ENCODE measurements at regions not wholly inside any gene's neighbourhood (a gene's known extent, or its start where the extent isn't known, plus 50 kb on each side); places are given as distances from the start of the nearest gene placed in this dataset.

GRCh38 chr9:16245756-16246440 lies 624.6 kb downstream of the BNC2 start:
- DNase-seq (ENCODE audit: low read depth) = peak; percentile 83

DNA sequence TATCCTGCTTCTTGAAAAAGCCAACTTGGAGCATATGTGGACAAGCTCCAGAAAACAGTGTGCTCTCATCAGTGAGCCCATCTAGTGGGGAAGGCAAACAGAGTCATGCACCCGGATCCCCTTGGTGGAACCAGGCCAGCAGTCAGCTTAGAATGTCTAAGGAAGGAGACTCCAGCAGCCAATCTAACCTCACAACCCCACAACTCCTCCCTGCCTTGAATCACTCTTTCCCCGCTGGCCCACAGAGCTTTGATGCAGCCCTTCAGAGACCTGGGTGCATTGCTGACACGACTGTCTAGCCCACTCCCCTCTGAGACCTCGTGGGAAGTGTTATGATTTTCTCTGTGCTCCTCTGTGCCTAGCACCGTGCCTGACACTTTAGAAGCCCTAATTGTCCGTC lies 623.7 kb downstream of the BNC2 start:
- no peak for DNase-seq (ENCODE audit: low read depth)

DNA sequence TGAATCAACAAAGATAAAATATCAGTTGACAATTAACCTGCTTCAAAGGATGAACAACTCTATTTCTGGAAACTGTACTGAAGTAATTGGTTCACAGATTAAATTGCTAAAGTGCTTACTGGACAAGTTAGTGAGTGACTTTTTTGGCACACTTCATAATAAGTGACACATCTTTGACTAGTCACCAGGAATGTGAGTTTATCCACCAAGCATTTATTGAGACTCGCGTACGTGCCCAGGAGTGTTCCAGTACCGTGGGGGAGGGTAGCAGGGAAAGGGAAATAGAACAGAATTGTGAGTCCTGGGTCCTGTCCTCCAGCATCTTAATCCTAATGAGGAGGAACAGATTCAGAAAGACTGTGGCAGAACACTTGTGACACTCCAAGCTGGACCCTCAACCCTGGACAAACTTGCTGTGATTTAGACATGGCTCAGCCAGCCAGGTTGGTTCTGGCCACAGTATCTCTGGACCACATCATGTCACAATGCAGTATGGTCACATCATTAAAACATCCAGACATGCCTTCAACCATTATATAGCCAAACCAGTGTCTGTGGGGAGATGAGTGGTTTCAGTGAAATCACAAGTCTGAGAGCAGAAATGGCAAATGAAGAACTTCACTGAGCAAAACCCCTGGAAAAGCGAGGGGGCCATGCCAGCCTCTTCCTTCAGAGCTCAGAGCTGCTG lies 623.1 kb downstream of the BNC2 start:
- peak; percentile 23 for DNase-seq (ENCODE audit: low read depth)

GRCh38 chr9:16248822-16249221 lies 621.6 kb downstream of the BNC2 start:
- DNase-seq (ENCODE audit: low read depth) = no peak

GRCh38 chr9:16252616-16253015 lies 617.9 kb downstream of the BNC2 start:
- DNase-seq (ENCODE audit: low read depth) = no peak

GRCh38 chr9:16254674-16255073 lies 615.8 kb downstream of the BNC2 start:
- no peak for DNase-seq (ENCODE audit: low read depth)

DNA sequence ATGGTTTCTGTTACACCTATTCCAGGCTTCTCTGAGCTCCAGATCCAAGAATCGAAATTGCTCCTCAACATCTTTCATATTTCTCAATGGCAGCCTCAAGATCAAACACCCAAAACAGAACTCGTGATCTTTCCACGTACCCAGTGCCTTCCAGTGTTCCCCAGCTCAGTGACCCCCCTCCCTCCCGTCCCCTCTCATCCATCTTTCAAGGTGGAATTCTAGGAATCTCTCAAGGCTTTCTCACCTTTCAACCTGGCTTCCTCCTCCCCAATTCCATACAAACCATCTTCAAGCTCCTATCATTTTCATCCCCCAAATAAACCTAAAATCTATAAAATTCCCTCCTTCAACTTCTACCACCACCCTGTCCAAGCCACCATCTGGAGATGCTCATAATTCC lies 615.3 kb downstream of the BNC2 start:
- no peak for DNase-seq (ENCODE audit: low read depth)

DNA sequence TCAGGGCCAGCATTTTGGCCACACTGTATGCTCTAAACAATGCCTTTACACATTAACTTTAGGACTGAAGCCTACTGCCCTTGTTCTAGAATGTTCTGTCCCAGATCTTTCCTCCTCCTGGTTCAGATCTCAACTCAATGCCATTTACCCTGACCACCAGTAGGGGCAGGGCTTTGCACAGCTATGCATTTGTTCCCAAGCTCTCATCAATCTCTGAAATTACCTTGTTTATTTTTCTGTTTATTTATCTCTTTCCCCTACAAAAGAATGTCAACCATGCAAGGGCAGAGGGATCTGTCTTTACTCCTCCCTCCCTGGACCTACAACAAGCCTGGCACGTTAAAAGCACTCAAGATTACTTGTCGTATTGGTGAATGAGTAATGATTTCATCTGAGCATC lies 612.9 kb downstream of the BNC2 start:
- DNase-seq (ENCODE audit: low read depth) = no peak

DNA sequence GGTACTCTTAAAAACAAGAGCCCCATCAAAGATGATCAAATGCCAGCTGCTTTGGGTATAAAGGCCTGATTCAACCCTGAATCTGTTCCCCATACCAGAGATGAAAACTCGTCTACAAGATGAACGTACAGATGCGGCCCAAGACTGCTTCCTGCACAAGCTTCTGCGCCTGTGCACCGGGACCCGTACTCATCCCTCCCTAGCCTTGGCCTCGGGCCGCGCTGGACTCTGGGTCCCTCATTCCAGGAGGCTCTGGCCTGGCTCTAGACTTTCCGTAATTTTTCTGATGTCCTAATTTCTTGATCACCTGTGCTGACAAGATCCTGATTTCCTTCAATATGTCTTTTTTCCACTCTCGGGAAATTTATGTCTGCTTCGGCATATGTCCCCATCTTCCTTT lies 612.3 kb downstream of the BNC2 start:
- DNase-seq (ENCODE audit: low read depth) = no peak

GRCh38 chr9:16258708-16259107 lies 611.8 kb downstream of the BNC2 start:
- no peak for DNase-seq (ENCODE audit: low read depth)

DNA sequence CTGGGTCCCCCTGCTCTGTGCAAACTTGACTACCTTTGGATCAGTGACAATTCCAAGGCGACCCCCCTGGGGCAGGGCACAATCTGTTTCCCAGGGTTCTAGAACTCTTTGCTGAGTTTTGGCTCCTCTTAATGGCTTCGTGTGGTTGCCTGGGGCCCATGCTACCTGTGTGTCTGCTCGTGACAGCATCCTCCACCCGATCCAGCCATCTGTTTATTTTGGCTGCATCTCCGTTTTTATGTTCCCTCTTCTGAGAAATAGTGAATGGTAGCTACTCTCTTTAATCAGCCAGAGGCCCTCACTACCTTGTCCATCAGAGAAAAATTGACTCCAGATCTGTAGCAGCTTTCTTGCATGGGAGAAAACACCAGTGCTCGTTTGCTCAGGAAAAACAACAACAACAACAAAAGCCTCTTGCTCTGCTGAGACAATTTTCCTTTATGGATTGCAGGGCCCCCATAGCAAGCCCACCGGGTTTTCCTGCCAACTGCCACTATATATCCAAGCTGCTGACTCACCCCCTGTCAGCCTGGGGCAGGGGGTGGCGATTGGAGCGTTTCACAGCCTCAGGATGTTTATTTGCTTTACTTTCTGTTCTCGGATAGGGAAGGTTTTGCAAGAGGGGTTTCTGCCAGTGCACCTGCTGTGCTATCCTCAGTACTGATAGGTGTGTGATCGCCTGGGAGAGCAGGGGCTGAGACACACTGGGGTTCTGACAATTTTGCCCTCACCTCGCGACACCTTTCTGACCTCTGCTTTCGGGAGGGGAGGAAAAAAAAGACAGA lies 607.8 kb downstream of the BNC2 start:
- no peak for DNase-seq (ENCODE audit: low read depth)

DNA sequence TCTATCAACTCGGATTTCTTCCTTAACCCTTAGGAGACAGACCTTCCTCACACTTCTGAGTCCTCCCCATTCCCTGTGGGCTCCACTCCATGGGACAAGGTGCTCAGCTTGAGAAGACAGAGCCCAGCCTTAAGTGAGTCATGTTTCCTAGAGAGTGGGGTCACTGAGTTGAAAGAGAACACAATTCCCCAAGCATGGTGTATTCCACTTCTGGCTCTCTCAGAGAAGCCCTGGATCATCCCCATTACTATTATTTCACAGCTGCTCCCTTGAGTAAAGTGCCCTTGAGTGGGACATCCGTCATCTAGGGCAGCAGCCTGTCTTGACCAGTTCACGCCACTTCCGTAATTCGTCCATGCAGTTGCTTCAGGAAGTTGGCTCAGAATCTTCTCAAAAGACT lies 604.8 kb downstream of the BNC2 start:
- DNase-seq (ENCODE audit: low read depth) = no peak

- DNase-seq (ENCODE audit: low read depth) = no peak
Measured at GRCh38 chr9:16266648-16267276, 603.7 kb downstream of the BNC2 start.

DNA sequence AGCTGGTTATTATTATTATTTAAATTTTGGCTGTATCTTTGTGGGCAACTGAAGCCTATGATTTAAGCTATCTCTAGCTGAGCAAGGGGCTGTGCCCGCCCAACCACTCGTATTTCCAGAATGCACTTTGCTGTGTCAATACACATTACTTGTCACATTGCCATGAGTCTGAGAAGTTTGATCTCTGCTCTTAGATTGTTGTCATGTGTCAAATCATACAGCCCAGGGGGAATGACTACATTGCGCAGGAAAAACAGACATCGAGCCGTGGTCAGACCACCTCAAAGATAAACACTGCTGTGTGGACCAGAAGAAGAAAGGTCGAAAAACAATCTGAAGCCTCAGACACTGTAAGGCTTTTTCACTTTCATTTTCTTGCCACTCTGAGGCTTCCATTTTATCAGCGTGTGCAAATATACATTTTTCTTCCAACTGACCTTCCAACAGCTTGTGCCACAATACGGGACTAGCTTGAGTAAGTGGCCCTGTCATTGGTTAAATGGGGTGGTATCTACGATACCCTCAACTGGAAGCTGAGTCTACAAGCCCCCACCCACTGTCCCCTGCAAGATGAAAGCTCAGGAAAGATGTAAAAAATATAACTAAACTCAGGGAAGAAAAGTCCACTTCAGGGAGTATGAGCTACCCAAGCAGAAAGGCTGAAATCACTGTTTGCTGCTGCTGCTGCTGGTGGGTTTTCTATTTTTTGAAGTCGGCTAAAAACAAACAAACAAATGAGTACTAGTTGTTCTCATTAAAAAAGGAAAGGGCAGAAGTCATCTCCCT lies 603.0 kb downstream of the BNC2 start:
- peak; percentile 52 for DNase-seq (ENCODE audit: low read depth)

DNA sequence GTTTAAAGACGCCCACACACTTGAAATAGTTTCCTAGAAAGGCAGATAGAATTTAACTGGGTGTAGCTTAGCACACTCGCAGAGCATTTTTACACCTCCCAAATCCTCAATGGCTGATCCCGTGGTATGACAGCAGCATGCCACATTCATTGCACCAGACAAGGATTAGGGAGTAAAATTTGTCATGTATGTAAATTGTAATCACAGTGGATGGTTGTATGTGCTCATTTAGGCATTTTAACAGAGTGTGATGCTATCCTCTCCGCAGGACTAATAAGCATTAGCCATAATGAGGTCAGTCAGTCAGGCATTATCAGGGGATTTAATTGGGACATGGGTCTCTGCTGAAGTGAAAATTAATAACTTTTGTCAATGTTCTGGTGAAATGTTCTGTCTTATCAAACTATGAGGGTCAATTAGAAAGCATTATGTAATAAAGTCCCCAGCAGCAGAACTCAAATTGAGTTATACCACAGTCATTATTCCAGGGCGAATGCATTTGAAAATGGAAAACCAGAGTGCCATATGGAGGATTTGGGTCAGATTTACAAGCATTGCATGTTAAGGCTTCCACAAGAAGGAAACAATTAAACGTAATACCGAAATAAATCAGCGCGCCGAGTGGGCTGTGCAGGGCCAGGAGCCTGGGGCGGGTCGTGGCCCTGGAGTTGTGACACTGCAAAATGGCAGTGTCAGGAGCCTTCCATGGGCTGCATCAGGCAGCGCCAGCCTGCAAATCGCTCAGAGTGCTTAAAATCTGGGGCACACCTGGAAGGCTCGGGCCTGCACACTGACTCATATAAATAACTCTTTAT lies 602.2 kb downstream of the BNC2 start:
- no peak for DNase-seq (ENCODE audit: low read depth)

GRCh38 chr9:16271967-16272366 lies 598.5 kb downstream of the BNC2 start:
- no peak for DNase-seq (ENCODE audit: low read depth)

DNA sequence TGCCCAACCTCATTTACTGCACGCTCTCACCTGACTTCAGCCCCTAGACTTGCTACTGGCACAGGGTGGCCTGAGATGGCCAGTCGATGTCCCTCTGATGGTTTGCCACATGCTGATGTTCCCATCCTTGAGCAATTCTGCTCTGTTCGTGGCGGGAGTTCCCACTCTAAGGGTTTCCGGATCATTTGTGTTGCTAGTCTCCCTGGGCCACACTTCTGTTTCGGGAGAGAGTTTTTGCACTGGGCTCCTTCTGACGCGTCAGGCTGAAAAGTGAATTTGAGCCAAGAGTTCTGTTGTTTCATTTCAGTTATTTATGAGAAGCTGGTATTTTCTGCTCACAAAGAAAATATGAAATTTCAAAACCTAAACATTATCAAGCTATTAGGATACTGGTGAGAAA lies 597.7 kb downstream of the BNC2 start:
- DNase-seq (ENCODE audit: low read depth) = peak; percentile 61

- DNase-seq (ENCODE audit: low read depth) = peak; percentile 22
Measured at GRCh38 chr9:16275795-16276624, 594.5 kb downstream of the BNC2 start.

GRCh38 chr9:16276866-16277265 lies 593.6 kb downstream of the BNC2 start:
- DNase-seq (ENCODE audit: low read depth) = no peak

GRCh38 chr9:16277471-16277960 lies 593.0 kb downstream of the BNC2 start:
- no peak for DNase-seq (ENCODE audit: low read depth)
